Right lobe of liver (tissue), 6 donors: ENCODE measurements at regions not wholly inside any gene's neighbourhood (a gene's known extent, or its start where the extent isn't known, plus 50 kb on each side); places are given as distances from the start of the nearest gene placed in this dataset.

Experiments
- ATAC-seq, 4 donors: fragments of 200-7000 bp; cut with Tn5 transposase; one replicate each; pipeline ENCODE4 v1.9.1; 2020; ENCODE audit warnings: mild to moderate bottlenecking in 4 of 4, moderate library complexity in 4 of 4
- DNase-seq, 3 donors: peaks; one replicate each; pipeline ENCODE4 v3.0.0-alpha.2; 2020
- H3K27ac ChIP-seq, 3 donors: fragments of 200-600 bp; one replicate each; pipeline ENCODE4 v1.8.0; 2022
- H3K27me3 ChIP-seq, 2 donors: fragments of 200-600 bp; one replicate each; pipeline ENCODE4 v1.8.0; 2022
- H3K36me3 ChIP-seq, 4 donors: fragments of 200-600 bp; sonication (generic) in 1 of 4; one replicate each; pipeline versions ENCODE4 v1.5.1 to v1.8.0; 2017 to 2022; ENCODE audit warnings: control low read depth in 1 of 4
- H3K4me1 ChIP-seq, 4 donors: fragments of 200-600 bp; sonication (generic) in 1 of 4; one replicate each; pipeline versions ENCODE4 v1.5.1 to v1.8.0; 2017 to 2022; ENCODE audit warnings: control low read depth in 1 of 4
- H3K4me3 ChIP-seq, 3 donors: fragments of 200-600 bp; one replicate each; pipeline ENCODE4 v1.8.0; 2022
- H3K9me3 ChIP-seq, 4 donors: fragments of 200-600 bp; sonication (generic) in 1 of 4; one replicate each; pipeline versions ENCODE4 v1.5.1 to v1.8.0; 2017 to 2022; ENCODE audit warnings: control low read depth in 1 of 4
- POLR2A ChIP-seq: fragments of 450-650 bp; IDR thresholded peaks from one replicate; pipeline ENCODE4 v1.6.1; 2017; ENCODE audit warnings: antibody characterized with exemption, mild to moderate bottlenecking
- WGBS: methylation state at CpG from one replicate; pipeline ENCODE4 v1.1.6; 2018; ENCODE audit warnings: low coverage, low lambda C conversion rate; ENCODE audit not compliant: insufficient coverage; ENCODE audit errors: missing lambda C conversion rate; 5-methylcytosine and 5-hydroxymethylcytosine counted together
- intact Hi-C, 2 donors: fragments of 100-400 bp; cut with DNase I; formaldehyde crosslinking; loops; one replicate each; pipeline versions ENCODE4 v1.11.2 to v1.14.1; 2022
- TF ChIP-seq, protein P1 (sequence below), 4 donors: fragments of 200-600 bp in 3 of 4; fragments of 450-650 bp in 1 of 4; IDR thresholded peaks; one replicate each; pipeline versions ENCODE4 v1.5.1 to v1.8.0; 2016 to 2022; ENCODE audit warnings: antibody characterized with exemption in 4 of 4, mild to moderate bottlenecking in 2 of 4
- donor health status: DM: no; HTN: yes; CAD: no.
- donor health status: DM: no; HTN: no; CAD: no.
- donor health status: DM: no; HTN: no; CAD: no.
- donor health status: DM: no; HTN: yes; CAD: no.
- donor health status: DM: no; HTN: yes; CAD: no.

- TF ChIP-seq, protein P1, sequence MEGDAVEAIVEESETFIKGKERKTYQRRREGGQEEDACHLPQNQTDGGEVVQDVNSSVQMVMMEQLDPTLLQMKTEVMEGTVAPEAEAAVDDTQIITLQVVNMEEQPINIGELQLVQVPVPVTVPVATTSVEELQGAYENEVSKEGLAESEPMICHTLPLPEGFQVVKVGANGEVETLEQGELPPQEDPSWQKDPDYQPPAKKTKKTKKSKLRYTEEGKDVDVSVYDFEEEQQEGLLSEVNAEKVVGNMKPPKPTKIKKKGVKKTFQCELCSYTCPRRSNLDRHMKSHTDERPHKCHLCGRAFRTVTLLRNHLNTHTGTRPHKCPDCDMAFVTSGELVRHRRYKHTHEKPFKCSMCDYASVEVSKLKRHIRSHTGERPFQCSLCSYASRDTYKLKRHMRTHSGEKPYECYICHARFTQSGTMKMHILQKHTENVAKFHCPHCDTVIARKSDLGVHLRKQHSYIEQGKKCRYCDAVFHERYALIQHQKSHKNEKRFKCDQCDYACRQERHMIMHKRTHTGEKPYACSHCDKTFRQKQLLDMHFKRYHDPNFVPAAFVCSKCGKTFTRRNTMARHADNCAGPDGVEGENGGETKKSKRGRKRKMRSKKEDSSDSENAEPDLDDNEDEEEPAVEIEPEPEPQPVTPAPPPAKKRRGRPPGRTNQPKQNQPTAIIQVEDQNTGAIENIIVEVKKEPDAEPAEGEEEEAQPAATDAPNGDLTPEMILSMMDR (IDR thresholded peaks at IDR 0.05) = no peak
- no peak for TF ChIP-seq POLR2A
- Histone ChIP-seq H3K36me3 (no peaks in the 10 kb centered on the region), H3K27ac (no peak overlapping the region), H3K4me3 (no peak overlapping the region), H3K9me3 (no peaks in the 10 kb centered on the region), H3K4me1 (no peaks in the 10 kb centered on the region), H3K27me3 (no peaks in the 10 kb centered on the region)
- ATAC-seq = no peak
- no peak for DNase-seq
- intact Hi-C loops = no loop called here
Measured at GRCh38 chr11:105274631-105275030, 135.1 kb upstream of the CARD18 start.

GRCh38 chr11:105273660-105274280, 134.2 kb upstream of the CARD18 start:
- Histone ChIP-seq H3K27ac (no peak overlapping the region), H3K4me3 (no peak overlapping the region), H3K27me3 (no peaks in the 10 kb centered on the region), H3K4me1 (no peaks in the 10 kb centered on the region), H3K36me3 (no peaks in the 10 kb centered on the region), H3K9me3 (no peaks in the 10 kb centered on the region)
- intact Hi-C loops = no loop called here
- DNase-seq (no peak), ATAC-seq (no peak)
- TF ChIP-seq, protein P1 (IDR thresholded peaks at IDR 0.05) = no peak
- TF ChIP-seq POLR2A = no peak
- 10% methylated on average over 1 of the region's 1 CpG for WGBS

DNA sequence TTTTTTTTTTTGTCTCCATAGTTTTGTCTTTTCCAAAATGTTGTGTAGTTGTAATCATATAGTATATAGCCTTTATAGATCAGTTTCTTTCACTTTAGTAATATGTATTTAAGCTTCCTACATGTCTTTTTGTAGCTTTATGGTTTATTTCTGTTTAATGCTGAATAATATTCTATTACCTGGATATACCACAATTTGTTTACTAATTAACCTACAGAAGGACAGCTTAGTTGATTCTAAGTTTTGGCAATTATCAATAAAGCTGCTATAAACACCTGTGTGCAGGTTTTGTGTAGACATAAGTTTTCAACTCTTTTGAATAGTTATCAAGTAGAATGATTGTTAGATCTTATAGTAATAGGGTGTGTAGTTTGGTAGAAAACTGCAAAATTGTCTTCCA, 130.3 kb upstream of the CARD18 start:
- H3K36me3 ChIP-seq = no peaks in the 10 kb centered on the region
- H3K9me3 ChIP-seq = no peaks in the 10 kb centered on the region
- H3K4me3 ChIP-seq = no peak overlapping the region
- DNase-seq (no peak), ATAC-seq (no peak)
- intact Hi-C loops = no loop called here
- H3K4me1 ChIP-seq = no peaks in the 10 kb centered on the region
- TF ChIP-seq, protein P1 (IDR thresholded peaks at IDR 0.05) = no peak
- TF ChIP-seq POLR2A = no peak
- no peaks in the 10 kb centered on the region for H3K27me3 ChIP-seq
- H3K27ac ChIP-seq = no peak overlapping the region

- Histone ChIP-seq H3K9me3 (no peaks in the 10 kb centered on the region), H3K36me3 (no peaks in the 10 kb centered on the region), H3K4me1 (no peaks in the 10 kb centered on the region), H3K27me3 (no peaks in the 10 kb centered on the region), H3K4me3 (no peak overlapping the region), H3K27ac (no peak overlapping the region)
- WGBS = 56% methylated on average over 9 of the region's 9 CpGs
- no peak for TF ChIP-seq POLR2A
- TF ChIP-seq, protein P1 (IDR thresholded peaks at IDR 0.05) = no peak
- ATAC-seq (no peak), DNase-seq (no peak)
- intact Hi-C loops = no loop called here
Measured at GRCh38 chr11:105268404-105269062, 129.0 kb upstream of the CARD18 start.
